GM19324 (cell line): ENCODE measurements at regions not wholly inside any gene's neighbourhood (a gene's known extent, or its start where the extent isn't known, plus 50 kb on each side); places are given as distances from the start of the nearest gene placed in this dataset.

Experiments used
- ATAC-seq: cut with Tn5 transposase; IDR thresholded peaks from one replicate; pipeline ENCODE4 v1.9.1; 2021; ENCODE audit warnings: mild to moderate bottlenecking, moderate library complexity; ENCODE audit not compliant: unreplicated experiment, low FRiP score

- no peak for ATAC-seq
Observed at GRCh38 chr10:94178475-94179253, 184.1 kb downstream of the NOC3L start.

GRCh38 chr10:94180576-94180975, 182.2 kb downstream of the NOC3L start:
- ATAC-seq, result no peak

GRCh38 chr10:94183666-94184264, 179.0 kb downstream of the NOC3L start:
- ATAC-seq, result no peak

GRCh38 chr10:94186722-94187121, 176.0 kb downstream of the NOC3L start:
- no peak for ATAC-seq

GRCh38 chr10:94192333-94192732, 170.4 kb downstream of the NOC3L start:
- no peak for ATAC-seq

- no peak for ATAC-seq
Observed at GRCh38 chr10:94192974-94193373, 169.8 kb downstream of the NOC3L start.

GRCh38 chr10:94193466-94193924, 169.2 kb downstream of the NOC3L start:
- ATAC-seq, result no peak

GRCh38 chr10:94194256-94194655, 168.5 kb downstream of the NOC3L start:
- no peak for ATAC-seq

GRCh38 chr10:94197241-94197640, 165.5 kb downstream of the NOC3L start:
- ATAC-seq, result no peak

- ATAC-seq, result no peak
Observed at GRCh38 chr10:94198324-94198723, 164.4 kb downstream of the NOC3L start.

- no peak for ATAC-seq
Observed at GRCh38 chr10:94199565-94199964, 163.2 kb downstream of the NOC3L start.

- no peak for ATAC-seq
Observed at GRCh38 chr10:94200146-94200837, 162.4 kb downstream of the NOC3L start.

- no peak for ATAC-seq
Observed at GRCh38 chr10:94205396-94205831, 157.3 kb downstream of the NOC3L start.

- ATAC-seq, result no peak
Observed at GRCh38 chr10:94206176-94206575, 156.6 kb downstream of the NOC3L start.

GRCh38 chr10:94208315-94208714, 154.4 kb downstream of the NOC3L start:
- no peak for ATAC-seq

GRCh38 chr10:94210440-94211168, 152.1 kb downstream of the NOC3L start:
- ATAC-seq, result no peak

- no peak for ATAC-seq
Observed at GRCh38 chr10:94211169-94211510, 151.6 kb downstream of the NOC3L start.

GRCh38 chr10:94213001-94213530, 149.7 kb downstream of the NOC3L start:
- ATAC-seq, result no peak

- no peak for ATAC-seq
Observed at GRCh38 chr10:94213980-94214379, 148.8 kb downstream of the NOC3L start.

GRCh38 chr10:94214481-94214893, 148.3 kb downstream of the NOC3L start:
- ATAC-seq, result no peak

- ATAC-seq, result no peak
Observed at GRCh38 chr10:94216201-94216600, 146.5 kb downstream of the NOC3L start.
